ENCODE measurements at regions not wholly inside any gene's neighbourhood (a gene's known extent, or its start where the extent isn't known, plus 50 kb on each side); places are given as distances from the start of the nearest gene placed in this dataset.

- TF ChIP-seq, protein P1, sequence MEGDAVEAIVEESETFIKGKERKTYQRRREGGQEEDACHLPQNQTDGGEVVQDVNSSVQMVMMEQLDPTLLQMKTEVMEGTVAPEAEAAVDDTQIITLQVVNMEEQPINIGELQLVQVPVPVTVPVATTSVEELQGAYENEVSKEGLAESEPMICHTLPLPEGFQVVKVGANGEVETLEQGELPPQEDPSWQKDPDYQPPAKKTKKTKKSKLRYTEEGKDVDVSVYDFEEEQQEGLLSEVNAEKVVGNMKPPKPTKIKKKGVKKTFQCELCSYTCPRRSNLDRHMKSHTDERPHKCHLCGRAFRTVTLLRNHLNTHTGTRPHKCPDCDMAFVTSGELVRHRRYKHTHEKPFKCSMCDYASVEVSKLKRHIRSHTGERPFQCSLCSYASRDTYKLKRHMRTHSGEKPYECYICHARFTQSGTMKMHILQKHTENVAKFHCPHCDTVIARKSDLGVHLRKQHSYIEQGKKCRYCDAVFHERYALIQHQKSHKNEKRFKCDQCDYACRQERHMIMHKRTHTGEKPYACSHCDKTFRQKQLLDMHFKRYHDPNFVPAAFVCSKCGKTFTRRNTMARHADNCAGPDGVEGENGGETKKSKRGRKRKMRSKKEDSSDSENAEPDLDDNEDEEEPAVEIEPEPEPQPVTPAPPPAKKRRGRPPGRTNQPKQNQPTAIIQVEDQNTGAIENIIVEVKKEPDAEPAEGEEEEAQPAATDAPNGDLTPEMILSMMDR (IDR thresholded peaks at IDR 0.05) = no peak
- no peak for TF ChIP-seq POLR2A (IDR thresholded peaks at IDR 0.05)
These were observed 186.6 kb downstream of the PMP22 start for GRCh38 chr17:15078570-15078969.
